ENCODE measurements at regions not wholly inside any gene's neighbourhood (a gene's known extent, or its start where the extent isn't known, plus 50 kb on each side); places are given as distances from the start of the nearest gene placed in this dataset.

DNA sequence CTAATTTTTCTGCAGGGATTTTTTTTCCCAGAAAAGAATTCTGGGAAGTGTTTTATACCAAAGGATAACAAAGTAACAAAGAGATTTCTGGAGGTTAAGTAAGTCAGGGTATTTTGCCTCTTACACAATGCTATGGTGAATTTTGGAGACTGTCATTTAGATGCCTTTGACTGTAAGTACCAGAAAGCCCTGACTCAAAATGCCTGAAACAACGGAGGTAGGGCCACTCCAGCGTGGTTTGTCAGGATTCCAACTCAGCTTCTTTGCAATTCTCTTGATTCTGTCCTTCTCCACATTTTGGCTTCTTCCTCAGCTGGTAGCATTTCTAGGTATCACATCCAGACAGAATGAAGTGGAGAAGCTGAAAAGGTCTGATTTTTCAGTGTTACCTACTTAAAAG, 106.5 kb downstream of the UCHL5 start:
- TF ChIP-seq POLR2AphosphoS5 (IDR thresholded peaks at IDR 0.05) (no peak), POLR2A (IDR thresholded peaks at IDR 0.05) (no peak), EP300 (IDR thresholded peaks at IDR 0.05) (no peak)
- TF ChIP-seq, protein P1, sequence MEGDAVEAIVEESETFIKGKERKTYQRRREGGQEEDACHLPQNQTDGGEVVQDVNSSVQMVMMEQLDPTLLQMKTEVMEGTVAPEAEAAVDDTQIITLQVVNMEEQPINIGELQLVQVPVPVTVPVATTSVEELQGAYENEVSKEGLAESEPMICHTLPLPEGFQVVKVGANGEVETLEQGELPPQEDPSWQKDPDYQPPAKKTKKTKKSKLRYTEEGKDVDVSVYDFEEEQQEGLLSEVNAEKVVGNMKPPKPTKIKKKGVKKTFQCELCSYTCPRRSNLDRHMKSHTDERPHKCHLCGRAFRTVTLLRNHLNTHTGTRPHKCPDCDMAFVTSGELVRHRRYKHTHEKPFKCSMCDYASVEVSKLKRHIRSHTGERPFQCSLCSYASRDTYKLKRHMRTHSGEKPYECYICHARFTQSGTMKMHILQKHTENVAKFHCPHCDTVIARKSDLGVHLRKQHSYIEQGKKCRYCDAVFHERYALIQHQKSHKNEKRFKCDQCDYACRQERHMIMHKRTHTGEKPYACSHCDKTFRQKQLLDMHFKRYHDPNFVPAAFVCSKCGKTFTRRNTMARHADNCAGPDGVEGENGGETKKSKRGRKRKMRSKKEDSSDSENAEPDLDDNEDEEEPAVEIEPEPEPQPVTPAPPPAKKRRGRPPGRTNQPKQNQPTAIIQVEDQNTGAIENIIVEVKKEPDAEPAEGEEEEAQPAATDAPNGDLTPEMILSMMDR (IDR thresholded peaks at IDR 0.05) = no peak

Data from upper lobe of left lung (tissue), 4 donors.